HG02884 (cell line): ENCODE measurements at regions not wholly inside any gene's neighbourhood (a gene's known extent, or its start where the extent isn't known, plus 50 kb on each side); places are given as distances from the start of the nearest gene placed in this dataset.

Experiments used
- ATAC-seq: cut with Tn5 transposase; IDR thresholded peaks from one replicate; pipeline ENCODE4 v1.9.1; 2021; ENCODE audit warnings: mild to moderate bottlenecking, moderate library complexity; ENCODE audit not compliant: unreplicated experiment

DNA sequence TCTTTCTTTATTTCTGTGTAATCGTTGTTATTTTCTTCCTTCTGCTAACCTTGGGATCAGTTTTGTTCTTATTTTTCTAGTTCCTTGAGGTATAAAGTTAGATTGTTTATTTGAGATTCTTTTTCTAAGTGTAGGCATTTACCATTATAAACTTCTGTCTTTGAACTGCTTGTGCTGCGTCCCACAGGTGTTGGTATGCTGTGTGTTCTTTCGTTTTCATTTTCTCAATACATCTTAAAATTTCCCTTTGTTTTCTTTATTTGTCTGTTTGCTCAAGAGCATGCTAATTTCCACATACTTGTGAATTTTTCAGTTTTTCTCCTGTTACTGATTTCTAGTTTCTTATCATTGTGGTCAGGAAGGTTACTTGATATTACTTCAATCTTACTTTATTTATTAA lies 873.8 kb upstream of the GCFC2 start:
- no peak for ATAC-seq

DNA sequence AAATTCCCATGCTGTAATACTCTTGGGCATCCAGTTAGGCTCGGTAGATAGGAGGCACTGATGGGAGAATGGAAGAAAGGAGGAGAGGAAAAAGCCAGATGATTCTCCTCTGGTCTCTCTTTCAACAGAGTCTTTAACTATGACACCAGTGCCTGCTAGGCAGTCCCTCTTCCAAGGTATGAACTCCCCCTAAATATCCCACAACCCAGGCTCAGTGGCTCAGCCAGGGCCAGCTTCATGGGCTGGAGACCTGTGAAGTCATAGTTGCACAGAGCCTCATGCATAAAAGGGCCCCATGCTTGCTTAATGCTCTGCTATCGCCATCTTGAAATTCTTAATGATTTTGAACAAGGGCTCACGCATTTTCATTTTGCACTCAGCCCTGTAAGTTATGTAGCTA lies 869.2 kb upstream of the GCFC2 start:
- ATAC-seq = no peak

DNA sequence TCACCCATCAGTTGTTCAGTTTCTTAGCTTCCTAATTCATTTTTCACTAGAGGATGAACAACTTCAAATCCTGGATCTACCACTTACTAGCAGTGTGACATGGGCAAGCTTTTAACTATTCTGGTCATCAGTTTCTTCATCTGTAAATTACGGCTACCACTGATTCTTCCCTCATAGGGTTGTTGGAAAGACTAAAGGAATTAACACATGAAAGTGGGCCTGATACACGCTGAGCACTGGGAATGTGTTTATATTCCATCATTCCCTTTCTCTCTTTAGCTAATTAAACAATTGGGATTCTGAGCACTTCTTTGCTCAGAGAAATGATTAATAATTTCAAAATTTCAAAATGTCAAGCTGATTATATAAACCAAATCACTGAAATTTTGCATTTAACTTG lies 862.3 kb upstream of the GCFC2 start:
- ATAC-seq = no peak

DNA sequence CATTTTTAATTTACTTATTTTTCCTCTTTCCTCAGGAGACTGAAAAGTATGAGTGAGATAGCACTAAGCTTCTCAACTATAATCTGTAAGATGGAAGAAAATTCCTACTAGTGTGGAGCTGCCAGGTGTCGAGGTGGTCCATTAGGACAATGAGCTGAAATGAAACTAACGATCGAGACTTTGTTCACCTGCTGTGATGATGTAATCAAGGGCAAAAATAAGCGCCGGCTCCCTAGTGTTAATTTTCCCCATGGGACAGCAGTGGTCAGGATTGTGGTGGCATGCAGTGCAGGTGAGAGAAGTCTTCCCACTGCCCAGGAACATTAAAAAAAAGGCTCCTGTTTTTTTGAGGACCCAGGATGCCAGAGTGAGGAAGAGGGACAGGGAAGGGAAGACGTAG lies 859.1 kb upstream of the GCFC2 start:
- no peak for ATAC-seq

DNA sequence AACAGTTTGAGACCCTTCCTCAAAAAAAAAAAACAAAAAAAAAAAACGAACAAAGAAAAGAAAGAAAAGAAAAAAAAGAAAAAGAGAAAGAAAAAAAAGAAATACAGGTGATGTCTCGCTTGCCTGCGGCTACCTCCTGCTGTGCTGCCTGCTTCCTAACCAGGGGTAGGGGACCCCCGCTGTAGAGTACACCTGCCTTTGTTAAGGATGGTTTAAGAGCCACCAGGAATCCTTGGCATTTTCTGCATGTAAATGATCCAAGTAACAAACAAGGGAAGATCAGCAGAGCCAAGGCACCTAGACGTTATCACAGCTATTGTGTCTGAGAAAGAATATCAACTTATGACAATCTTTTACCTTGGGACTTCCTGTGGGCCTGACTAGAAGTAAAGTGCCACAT lies 856.8 kb upstream of the GCFC2 start:
- ATAC-seq = no peak

DNA sequence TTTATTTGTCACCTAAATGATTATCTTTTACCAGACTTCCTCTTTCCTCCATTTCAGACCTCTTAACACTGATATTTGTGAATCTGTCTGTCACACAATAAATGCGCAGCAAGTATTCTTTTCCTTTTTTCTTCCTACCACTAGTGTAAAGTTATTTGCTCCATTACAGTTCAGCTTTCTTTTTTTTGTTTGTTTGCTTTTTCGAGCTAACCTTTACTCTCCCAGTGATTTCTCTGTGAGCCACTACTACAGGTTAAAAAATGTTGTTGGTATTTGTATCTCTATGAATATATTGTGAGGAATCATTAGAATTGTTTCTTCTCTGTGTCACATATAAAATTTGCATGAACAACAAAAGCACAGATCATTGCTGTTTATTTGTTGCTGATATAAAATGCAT lies 854.0 kb upstream of the GCFC2 start:
- ATAC-seq = no peak

DNA sequence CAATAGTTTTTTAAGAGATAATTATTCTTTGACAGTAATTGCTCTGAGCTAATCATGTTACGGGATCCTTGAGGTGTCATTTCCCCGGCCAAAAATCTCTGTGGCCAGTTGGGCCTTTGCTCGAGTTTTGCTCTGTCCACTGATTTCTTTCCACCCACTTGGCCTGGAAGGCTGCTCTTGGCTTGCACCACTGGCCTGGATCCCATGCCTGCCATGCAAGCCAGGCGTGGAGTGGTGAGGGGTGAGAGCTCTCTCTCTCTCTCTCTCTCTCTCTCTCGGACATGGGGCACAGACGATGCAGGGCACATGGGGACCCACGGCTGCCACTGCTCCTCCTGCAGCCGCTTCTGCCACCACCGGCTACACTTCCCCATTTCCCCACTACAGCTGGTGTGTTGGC lies 853.0 kb upstream of the GCFC2 start:
- ATAC-seq = no peak

DNA sequence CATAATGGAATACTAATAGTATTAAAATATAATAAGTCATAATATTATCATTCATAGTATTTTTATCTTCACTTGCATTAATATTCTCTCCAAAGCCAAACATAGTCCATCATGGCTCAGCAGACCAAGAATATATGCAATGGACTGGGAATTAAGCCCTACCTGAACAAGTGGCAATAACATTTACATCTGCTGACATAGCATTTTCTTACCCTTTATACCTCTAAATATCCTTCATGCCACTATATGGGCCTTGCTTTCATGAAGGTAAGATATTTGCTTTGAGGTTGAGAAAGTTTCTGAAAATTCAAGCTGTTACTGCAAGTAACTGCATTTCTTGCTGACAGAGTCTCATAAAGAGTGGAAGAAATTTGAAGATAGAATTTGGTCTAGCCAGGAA lies 847.4 kb upstream of the GCFC2 start:
- ATAC-seq = no peak

DNA sequence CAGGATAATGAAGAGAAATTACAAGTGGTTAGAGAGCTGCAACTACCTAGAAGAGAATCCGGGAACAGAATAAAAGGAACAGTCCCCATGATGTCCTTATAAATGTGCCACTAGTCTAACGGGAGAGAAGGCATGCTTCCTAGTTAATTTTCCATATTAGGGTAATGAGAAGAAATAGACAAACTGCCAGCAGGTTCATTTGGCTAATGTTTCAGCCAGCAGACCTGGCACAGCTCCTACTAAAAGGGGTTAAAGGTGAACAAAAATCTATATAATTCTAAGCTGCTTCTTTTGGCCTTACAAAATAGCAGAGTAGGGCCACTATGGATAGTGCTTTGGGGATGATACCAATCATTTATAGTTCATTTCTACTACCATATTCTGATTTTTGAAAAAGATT lies 845.3 kb upstream of the GCFC2 start:
- no peak for ATAC-seq

DNA sequence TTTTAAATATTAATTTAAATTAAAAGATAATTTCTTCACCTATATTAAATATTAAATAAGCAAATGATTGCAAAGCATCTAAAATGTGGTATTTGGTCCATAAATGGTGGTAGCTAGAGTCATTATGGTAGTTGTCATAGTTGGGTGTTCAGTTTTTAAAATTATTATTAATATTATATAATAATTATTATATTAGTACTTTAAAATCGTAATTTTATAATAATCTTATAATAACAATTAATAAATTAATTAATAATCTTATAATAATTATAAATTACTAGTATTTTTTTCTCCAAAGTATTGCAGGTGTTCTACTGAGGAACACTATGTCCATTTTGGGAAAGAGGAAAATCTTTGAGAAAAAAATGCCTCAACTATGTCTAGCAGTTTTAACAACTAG lies 835.5 kb upstream of the GCFC2 start:
- ATAC-seq = no peak

DNA sequence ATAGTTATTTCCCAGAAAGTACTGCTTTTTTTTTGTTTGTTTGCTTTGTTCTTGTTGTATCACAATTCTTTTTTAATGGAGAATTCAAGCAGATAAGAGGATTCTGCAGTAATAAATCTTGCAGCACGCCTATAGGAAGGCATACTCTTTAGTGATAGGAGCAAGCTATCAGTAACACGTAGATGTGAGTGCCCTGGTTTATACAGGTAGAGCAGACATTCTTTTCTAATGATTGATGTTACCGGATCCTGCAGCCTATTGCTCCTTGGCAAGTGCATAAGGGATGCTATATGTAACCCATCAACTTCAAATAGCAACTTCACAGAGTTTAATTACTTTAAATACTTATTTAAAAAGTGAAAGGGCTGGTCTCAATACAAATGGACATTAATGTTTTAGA lies 834.2 kb upstream of the GCFC2 start:
- ATAC-seq = no peak

DNA sequence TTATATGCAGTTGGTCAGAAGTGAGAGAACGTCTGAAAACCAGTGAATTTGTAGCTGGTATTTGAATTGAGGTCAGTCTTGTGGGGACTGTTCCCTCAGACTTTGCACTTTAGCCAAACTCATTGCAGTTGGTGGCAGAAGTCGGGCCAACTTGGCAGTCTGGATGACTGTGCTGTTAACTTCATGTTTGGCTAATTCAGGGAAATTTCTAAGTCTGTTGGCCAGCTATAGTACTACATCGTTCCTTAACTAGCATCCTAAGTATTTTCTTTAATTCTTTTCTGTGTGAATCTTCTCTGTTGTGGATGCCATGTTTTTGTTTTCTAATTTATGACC lies 806.8 kb upstream of the GCFC2 start:
- no peak for ATAC-seq

DNA sequence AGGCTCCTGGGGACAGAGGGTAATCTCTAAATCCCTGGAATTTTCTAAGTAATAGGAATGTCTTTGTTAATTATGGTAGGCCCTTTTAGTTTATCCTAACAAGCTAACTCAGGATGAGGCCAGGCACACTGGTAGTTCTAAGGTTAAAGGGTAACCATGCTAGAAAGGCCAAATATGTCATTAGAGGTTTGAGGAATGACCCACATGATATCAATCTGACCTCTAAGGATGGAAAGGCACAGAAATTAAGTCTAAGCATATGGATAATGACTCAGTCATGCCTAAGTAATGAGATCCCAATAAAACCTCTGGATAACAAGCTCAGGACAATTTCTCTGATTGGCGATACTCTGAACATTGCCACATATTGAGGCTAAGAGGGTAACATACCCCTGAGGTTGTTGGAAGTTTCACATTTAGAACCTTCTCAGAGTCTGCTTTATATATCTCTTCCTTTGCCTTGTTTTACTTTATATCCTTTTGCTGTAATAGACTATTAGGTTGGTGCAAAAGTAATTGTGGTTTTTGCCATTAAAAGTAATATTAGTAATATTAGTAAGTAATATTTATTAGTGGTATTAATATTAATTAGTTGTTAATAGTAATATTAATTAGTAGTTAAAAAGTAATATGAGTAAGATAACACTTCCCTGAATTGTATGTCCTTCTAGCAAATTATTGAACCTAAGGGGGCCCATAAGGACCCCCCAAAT lies 806.3 kb upstream of the GCFC2 start:
- no peak for ATAC-seq

DNA sequence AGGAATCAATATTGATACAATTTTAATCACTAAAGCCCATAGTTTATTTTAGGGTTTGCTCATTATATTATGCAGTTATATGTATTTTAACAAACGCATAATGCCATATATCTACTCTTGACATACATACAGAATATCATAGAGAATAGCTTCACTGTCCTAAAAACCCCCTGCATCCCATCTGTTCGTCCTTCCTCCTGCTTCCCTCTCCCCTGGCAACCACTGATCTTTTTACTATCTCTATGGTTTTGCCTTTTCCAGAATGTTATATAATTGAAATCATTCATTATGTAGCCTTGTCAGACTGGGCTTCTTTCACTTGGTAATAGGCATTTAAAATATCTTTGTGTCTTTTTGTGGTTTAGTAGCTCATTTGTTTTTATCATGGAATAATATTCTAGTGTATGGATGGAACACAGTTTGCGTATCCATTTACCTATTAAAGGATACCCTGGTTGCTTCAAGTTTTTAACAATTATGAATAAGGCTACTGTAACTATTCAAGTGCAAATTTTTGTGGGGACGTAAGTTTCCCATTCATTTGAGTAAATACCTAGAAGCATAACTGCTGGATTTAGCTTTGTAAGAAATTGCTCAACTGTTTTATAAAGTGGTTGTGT lies 801.6 kb upstream of the GCFC2 start:
- ATAC-seq = no peak

DNA sequence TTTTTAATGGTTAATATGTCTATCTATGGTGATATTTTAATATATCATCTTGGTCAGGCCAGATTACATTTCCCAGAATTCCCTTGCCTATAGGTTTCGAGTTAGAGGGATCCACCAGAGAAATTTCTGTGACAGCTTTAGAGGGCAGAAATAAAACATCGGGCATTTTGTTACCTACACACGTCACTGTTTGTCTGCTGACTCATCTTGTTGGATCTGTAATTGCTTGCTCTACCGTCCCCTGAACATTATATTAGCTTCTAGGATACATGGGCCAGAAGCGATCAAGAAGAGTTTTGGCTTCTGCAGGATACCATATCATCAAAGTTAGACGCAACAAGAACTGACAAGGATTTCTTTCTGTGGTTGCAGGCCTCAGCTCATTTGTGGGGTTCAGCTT lies 795.8 kb upstream of the GCFC2 start:
- no peak for ATAC-seq

DNA sequence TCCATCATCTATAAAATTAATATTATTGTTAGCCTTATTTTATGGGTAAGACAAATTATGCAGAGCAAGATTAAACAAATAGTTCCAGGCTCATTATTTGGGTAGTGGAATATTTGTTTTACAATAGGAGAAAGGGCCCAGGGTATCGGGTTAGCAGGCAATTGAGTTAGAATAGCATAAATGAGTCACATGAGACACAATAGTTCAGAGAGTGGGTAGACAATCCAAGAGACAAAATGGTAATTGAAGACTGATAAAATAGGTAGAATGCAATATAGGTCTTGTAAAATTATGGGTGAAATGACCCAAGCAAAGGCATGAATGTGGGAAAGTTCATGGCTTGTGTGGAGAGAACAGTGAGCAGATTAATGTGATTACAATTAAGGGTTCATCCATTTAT lies 790.9 kb upstream of the GCFC2 start:
- no peak for ATAC-seq

DNA sequence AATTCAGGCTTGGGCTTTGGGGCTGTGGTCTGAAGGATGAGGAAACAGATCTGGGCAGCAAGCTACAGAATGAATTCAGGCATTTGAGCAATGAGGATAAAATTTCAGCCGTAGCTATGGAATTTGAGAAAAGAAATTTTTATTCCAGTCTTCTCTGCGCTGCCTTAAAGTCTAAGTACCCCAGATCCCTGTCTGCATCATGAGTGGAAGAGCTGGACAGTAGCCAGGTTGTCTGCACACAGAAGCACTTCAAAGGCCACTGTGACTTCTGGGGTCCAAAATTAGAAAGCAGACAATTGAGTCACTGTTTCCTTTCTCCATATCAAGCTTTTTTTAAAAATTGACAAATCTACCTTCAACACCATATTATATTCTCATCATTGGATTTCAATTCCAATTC lies 787.6 kb upstream of the GCFC2 start:
- ATAC-seq = no peak

DNA sequence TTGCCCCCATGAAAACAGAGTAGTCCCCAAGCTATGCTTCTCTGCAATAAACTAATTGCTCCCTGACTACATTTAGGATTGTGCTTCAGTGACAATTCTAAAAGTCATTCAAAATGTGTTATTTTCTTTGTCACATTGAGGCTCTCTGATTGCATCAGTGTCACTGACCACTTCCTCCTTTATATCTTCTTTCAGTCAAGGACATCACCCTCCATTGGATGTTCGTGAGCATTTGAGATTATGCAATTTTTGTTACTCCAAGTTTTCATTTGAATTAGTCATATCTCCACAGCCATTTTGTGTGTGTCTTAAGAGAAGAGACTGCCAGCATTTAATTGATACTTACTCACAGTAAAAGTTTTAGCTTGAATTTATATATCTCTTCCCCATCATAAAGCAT lies 780.8 kb upstream of the GCFC2 start:
- ATAC-seq = no peak

DNA sequence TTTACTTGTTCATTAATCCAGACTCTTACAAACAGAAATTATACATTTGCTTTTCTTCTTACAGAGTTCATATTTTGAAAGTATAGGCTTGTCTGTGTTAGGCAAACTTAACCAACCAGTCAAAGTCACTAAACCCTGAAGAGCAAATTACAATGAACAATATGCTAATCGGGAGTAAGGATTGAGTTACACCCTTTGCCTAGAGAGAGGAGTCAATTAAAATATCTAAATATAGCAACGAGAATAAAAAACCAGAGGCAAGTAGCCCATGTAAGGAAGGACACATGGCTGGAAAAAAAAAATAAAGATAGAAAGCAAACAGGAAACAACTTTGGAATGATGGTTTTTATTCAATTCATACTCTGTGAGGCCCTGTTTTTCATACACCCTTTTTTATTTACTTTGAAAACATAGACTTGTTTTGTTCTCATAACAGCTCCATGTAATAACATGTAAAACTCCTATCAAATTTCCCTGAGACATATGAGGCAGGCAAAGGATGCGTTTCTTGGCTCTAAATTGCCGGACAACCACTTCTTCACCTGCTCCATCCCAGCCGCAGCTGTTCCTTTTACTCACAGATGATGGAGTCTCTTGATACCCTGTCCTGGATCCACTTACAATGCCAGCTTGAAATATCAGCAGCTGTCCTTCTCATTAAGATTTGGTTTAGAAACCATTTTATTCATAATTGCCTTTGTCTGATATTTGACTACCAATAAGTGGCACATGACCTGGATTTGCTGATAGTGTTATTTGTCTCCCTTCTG lies 767.7 kb upstream of the GCFC2 start:
- ATAC-seq = no peak

DNA sequence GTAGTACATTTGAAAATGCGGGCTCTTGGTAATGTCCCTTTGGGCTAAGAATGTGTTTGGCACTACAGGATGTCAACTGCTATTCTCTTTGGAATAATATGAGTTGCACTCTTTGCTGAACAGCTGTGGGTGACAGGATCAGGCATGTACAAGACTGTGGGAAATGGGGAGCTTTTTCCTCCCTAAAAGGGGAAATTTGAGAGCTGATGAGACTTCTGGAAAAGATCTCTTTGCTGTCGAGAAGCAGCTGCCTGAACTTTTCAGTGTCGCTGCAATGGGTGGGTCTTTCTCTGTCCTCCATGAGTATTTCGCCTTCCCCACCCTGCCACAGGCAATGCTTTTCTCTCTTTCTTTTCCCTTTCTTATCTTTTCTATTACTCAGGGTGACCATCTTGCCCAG lies 762.2 kb upstream of the GCFC2 start:
- no peak for ATAC-seq

DNA sequence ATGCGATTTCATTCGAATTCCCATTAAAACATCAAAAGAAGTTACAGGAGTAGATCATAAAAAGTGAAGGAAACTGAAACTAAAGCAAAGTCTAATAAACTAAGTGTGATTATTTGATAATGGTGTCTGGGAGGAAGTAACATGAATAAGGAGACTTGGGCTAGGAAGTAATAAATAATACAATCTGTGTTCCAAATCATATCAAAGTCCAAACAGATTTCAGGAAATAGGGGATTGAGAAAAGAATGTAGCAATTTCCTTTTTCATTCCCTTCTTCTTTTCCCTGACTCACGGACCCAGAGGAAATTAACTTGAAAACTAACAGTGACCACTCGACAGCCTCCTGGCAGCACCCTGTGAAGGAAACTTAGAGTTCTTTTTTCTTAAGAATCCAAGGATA lies 758.4 kb upstream of the GCFC2 start:
- ATAC-seq = no peak

DNA sequence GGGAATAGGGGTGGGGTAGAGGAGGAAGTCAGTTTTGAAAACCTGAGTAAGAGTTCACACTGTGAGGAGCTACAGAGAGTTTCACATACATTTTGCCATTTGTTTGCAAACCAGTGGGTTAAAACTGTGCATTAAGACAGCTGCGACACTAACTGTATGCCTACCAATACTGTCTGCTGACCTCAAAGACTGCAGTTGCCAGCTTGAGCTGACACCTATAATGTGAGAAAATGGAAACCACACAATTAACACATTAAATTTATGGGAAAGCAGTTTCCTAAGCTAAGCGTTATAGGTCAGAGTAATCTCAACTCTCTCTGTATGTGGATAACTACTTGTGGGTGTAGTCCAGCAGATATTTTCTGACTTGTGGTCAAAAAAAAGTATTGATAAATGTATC lies 756.6 kb upstream of the GCFC2 start:
- no peak for ATAC-seq

DNA sequence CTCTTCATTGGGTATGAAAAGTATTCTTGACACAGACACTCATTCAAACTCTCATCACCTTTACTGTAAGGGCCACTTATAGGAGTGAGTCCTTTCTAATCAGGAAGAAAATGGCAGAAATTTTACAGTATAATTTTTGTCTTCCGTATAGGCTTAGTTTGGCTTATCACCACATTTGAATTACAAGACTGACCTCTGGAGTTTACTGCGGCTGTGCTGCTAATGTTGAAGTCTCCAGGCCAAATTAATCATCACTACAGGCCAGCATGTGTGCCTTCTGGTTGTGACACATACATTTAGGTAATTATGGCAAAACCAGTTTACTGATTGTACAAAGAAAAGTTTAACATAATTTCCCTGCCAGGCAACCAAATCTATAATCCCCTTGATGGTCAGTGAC lies 753.6 kb upstream of the GCFC2 start:
- no peak for ATAC-seq
